HG03521 (cell line): ENCODE measurements at regions not wholly inside any gene's neighbourhood (a gene's known extent, or its start where the extent isn't known, plus 50 kb on each side); places are given as distances from the start of the nearest gene placed in this dataset.

Source experiments
- ATAC-seq: cut with Tn5 transposase; IDR thresholded peaks from one replicate; pipeline ENCODE4 v1.9.1; 2021; ENCODE audit warnings: mild to moderate bottlenecking, moderate library complexity; ENCODE audit not compliant: unreplicated experiment

GRCh38 chr16:66290431-66290830 lies 76.1 kb upstream of the CDH5 start:
- no peak for ATAC-seq

- ATAC-seq: no peak
These were observed 76.5 kb upstream of the CDH5 start for GRCh38 chr16:66289986-66290385.

GRCh38 chr16:66289051-66289680 lies 77.3 kb upstream of the CDH5 start:
- ATAC-seq: no peak

- no peak for ATAC-seq
These were observed 78.6 kb upstream of the CDH5 start for GRCh38 chr16:66287926-66288325.

GRCh38 chr16:66287416-66287815 lies 79.1 kb upstream of the CDH5 start:
- no peak for ATAC-seq

GRCh38 chr16:66286527-66286926 lies 80.0 kb upstream of the CDH5 start:
- no peak for ATAC-seq

GRCh38 chr16:66278604-66279262 lies 87.8 kb upstream of the CDH5 start:
- no peak for ATAC-seq

GRCh38 chr16:66278111-66278531 lies 88.4 kb upstream of the CDH5 start:
- no peak for ATAC-seq

GRCh38 chr16:66277311-66278070 lies 89.0 kb upstream of the CDH5 start:
- ATAC-seq: no peak

GRCh38 chr16:66275775-66276428 lies 90.6 kb upstream of the CDH5 start:
- no peak for ATAC-seq

GRCh38 chr16:66274335-66275110 lies 92.0 kb upstream of the CDH5 start:
- ATAC-seq: no peak

GRCh38 chr16:66273644-66274334 lies 92.7 kb upstream of the CDH5 start:
- no peak for ATAC-seq

GRCh38 chr16:66273053-66273452 lies 93.4 kb upstream of the CDH5 start:
- ATAC-seq: no peak

- ATAC-seq: no peak
These were observed 94.0 kb upstream of the CDH5 start for GRCh38 chr16:66272461-66272860.

GRCh38 chr16:66271074-66272060 lies 95.1 kb upstream of the CDH5 start:
- no peak for ATAC-seq

- ATAC-seq: peak; percentile 68
These were observed 96.1 kb upstream of the CDH5 start for GRCh38 chr16:66270333-66270927.

GRCh38 chr16:66269617-66270332 lies 96.7 kb upstream of the CDH5 start:
- ATAC-seq: no peak
